ENCODE measurements at regions not wholly inside any gene's neighbourhood (a gene's known extent, or its start where the extent isn't known, plus 50 kb on each side); places are given as distances from the start of the nearest gene placed in this dataset.
"Not testable (repeated sequence)": the region's sequence is repeated elsewhere in the genome, so short reads cannot be mapped to it uniquely, and the experiment has no call there.

DNA sequence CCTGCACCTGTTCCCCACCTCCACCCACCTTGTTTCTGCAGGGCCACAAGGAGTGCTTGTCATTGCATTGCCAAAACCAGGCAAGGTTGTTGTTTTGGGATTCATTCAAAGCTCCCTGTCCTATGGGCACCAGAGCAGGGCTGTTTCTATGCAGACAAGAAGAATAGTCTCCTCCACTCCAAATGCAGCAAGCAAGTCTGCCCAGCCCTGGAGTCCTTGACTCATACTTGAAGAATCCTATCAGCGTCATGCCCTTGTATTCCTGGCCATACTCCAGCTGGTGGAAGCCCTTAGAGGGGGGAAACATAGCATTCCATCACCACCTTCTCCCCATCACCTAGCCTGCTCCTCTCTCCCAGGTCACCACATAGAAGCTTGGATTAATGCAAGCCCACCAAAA is 145.3 kb upstream of the ECI2 start:
- DNase-seq: no peak

DNA sequence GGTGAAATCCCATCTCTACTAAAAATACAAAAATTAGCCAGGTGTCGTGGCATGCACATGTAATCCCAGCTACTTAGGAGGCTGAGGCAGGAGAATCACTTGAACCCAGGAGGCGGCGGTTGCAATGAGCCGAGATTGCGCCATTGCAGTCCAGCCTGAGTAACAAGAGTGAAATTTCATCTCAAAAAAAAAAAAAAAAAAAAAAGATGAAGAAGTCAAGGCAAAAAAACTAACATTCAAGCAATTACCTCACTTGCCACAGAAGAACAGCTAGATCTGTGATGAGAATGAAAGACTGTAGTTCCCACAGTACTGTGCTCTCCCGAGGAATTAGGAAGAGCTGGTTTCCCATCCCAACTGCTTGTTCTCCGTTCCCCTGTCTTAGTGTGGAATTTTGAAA is 144.7 kb upstream of the ECI2 start:
- no peak for DNase-seq

DNA sequence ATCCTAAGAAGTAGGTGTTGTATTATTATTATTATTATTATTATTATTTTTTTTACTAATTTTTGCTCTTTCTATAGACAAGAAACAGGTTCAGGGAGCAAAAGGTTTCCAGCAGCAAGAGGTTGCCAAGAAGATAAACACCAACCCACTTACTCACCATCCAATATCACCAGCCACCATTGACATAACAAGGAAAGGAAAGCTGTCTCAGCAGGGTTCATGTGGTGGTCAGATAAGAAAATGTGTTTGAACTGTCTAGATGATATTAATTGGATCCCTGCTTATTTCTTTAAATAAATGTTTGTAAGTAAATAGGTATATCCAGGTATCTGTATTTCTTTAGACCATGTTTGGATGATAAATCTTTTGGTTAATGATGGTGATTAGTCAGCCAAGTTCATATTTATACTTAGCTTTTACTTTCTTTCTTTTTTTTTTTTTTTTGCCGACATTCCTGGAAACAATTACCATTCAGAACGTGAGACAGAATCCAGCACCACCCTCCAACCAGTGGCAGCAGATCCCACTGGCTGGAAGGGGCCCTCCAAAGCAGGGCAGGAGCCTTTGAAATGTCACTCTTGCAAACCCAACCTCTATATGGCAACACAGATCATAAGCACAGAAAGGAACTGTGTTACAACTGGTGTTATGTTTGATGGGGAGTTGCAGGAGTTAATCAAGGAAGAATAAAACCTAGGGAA is 139.2 kb upstream of the ECI2 start:
- no peak for DNase-seq

DNA sequence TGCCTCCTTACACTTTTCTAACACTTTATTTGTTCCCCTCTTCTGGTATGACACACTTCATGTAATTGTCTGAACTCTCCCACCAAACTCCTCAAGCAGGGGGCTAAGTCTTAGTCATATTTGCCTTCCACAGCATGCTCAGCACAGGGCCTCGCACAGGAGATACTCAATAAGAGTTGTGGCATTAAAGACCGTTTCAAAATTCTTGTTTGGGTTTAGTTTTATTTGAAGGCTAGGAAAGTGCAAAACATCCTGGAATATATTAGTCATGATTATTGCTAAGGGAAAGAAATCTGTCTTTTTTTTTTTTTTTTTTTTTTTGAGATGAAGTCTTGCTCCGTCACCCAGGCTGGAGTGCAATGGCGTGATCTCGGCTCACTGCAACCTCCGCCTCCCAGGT is 137.6 kb upstream of the ECI2 start:
- no peak for DNase-seq

- no peak for DNase-seq
Observed at GRCh38 chr6:4271761-4272470, 136.5 kb upstream of the ECI2 start.

- no peak for DNase-seq
Observed at GRCh38 chr6:4270776-4271175, 135.4 kb upstream of the ECI2 start.

- no peak for DNase-seq
Observed at GRCh38 chr6:4270001-4270400, 134.6 kb upstream of the ECI2 start.

DNA sequence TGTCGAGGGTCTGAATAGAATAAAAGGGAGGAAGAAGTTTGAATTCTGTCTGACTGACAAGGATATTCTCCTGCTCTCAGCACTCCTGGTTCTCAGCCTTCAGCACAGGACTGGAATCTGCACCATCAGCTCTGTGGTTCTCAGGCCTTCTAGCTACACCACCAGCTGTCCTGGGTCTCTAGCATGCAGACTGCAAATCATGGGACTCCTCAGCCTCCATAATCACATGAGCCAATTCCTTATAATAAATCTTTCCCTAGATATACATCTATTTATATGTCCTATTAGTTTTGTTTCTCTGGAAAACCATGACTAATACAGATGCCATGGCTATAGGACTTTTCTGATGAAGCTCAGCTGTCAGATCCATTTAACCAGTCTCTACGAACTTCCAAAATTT is 132.8 kb upstream of the ECI2 start:
- DNase-seq: no peak

GRCh38 chr6:4265740-4266139 is 130.4 kb upstream of the ECI2 start:
- no peak for DNase-seq

DNA sequence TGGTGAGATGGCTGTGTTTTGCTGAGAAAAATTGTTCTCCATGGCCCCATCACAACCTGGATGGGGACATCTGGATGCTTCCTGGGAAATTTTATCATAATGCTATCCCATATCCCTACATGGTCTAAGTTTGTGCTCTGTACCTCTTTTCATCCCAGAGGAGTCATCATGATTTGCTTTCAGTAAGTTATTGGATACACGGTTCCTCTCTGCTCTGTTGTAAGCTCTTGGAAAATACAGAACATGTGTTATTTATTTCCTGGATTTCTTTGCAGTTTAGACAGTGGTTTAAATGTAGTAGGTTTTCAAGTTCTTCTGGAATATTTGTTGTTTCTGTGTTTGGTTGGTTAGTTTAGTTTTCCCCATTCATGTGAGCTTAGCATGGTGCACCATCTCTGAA is 129.2 kb upstream of the ECI2 start:
- DNase-seq: no peak

DNA sequence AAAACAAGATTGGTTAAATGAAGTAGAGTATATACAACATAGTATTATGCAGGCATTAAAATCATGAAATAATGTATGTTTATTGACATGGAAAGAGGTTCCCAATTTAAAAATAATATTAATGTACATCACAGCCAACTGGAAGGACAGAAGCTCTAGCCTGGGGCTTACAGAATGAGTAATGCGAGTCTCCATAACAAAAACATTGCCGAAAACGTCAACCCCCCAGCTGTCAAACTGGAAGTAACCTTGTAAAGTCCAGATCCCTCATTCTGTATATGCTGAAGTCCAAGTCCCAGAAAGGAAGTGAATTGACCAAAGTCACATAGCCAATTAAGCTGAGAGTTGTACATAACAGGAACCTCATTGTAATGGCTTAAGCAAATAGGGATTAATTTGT is 128.7 kb upstream of the ECI2 start:
- DNase-seq: no peak

GRCh38 chr6:4262526-4262925 is 127.2 kb upstream of the ECI2 start:
- DNase-seq: no peak

GRCh38 chr6:4259391-4259790 is 124.0 kb upstream of the ECI2 start:
- no peak for DNase-seq

DNA sequence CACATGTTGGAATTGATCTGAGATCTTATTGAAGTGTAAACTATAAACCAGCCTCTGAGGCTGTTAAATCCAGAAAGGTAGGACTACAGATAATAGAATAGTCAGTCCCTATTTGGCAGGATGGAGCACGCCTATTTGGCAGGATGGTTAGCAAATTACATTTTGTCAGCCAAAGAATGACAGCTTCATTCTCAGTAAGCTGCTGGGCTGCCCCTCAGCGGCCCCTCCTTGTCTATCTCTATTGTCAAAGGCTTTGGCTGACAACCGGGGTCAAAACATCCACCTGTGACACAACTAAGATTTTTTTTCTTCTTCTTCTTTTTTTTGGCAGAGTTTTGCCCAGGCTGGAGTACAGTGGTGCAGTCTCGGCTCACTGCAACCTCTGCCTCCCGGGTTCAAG is 123.4 kb upstream of the ECI2 start:
- DNase-seq: no peak

DNA sequence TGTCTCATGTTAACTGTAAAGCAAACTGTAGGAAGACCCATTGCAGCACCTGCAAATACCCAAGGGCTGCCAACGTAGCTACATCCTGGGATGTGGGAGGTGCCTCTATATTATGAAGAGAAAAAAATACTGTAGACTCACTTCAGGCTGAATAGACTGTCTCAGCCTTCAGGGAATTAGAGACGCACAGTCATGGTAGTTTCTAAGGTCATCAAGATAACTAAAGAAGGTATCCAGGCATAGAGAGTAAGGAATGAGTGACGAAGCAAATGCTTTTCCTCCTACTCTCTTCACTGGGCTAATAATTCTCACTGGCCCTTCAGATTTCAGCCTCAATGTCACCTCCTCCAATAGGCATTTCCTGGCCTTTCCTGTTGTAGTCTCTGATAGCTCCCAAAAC is 121.6 kb upstream of the ECI2 start:
- no peak for DNase-seq

DNA sequence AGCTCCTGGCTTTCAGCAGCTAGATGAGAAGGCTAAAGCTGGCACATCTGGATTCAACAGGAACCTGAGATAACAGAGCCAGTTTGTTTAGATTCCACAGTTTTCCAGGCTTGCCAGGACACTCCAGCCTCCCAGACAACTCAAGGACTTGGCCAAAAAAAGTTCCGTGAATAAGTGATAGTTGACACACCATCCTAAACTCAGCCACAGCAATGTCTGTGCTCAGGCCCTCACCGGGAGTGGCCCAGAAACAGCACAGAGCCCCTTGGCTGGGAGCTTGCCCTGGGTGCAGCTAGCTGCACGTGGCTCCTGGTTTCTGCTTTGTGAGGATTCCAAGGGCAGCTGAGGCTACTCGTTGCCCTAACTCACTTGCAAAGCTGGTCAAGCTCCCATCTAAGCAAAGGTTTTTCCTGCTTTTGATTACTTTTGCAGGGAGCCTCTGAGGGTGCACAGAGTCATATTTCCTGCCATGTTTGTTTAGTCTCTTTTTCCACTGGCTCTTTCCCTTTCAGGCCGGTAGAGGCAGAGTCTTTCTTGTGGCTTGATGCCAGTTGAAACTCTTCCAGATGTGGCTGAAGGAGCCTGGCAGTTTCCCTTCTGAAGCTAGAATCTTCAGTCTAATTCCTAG is 118.3 kb upstream of the ECI2 start:
- no peak for DNase-seq

- DNase-seq: not testable (repeated sequence)
Observed at GRCh38 chr6:4252445-4252844, 117.1 kb upstream of the ECI2 start.

- no peak for DNase-seq
Observed at GRCh38 chr6:4250645-4251044, 115.3 kb upstream of the ECI2 start.

- DNase-seq: not testable (repeated sequence)
Observed at GRCh38 chr6:4243832-4244231, 108.5 kb upstream of the ECI2 start.

DNA sequence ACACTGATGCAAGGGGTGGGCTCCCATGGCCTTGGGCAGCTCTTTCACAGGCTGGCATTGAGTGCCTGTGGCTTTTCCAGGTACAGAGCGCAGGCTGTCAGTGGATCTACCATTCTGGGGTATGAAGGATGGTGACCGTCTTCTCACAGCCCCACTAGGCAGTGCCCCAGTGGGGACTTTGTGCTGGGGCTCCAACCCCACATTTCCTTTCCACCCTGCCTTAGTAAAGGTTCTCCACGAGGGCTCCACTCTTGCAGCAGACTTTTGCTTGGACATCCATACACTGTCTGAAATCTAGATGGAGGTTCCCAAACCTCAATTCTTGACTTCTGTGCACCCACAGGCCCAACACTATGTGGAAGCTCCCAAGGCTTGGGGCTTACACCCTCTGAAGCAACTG is 107.9 kb upstream of the ECI2 start:
- DNase-seq: no peak

DNA sequence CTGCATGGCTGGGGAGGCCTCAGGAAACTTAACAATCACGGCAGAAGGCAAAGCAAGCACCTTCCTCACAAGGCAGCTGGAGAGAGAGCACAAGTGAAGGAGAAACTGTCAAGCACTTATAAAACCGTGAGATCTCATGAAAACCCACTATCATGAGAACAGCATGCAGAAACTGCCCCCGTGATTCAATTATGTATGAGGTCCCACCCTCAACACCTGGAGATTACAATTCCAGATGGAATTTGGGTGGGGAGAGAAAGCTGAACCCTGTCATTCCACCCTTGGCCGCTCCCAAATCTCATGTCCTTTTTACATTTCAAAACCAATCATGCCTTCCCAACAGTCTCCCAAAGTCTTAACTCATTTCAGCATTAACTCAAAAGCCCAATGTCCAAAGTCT is 107.2 kb upstream of the ECI2 start:
- DNase-seq: no peak

DNA sequence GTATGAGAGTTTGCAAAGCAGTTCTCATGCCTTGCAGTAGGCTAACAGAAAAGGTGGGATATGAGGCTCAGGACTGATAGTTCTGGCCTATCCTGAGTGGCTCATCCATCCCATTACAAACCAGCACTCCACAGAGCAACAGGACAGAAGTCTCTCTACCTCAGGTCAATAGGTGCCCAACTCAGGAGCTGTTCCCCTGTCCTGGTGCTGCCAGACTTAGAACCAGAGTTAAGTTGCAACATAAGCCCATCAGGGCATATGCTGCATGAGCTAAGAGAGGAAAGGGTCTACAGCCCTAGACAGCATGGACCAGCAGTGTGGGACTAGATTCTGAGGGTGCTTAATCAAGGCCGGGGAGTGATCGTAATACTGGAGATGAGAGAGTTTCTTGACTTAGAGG is 104.8 kb upstream of the ECI2 start:
- no peak for DNase-seq

- DNase-seq: no peak
Observed at GRCh38 chr6:4225161-4225872, 89.9 kb upstream of the ECI2 start.

All from GDM1 (cell line).